Left cardiac atrium (tissue), 4 donors: ENCODE measurements at regions not wholly inside any gene's neighbourhood (a gene's known extent, or its start where the extent isn't known, plus 50 kb on each side); places are given as distances from the start of the nearest gene placed in this dataset.

Experiments used
- ATAC-seq, 2 donors: fragments of 200-7000 bp; cut with Tn5 transposase; one replicate each; pipeline ENCODE4 v1.9.1; 2020; ENCODE audit warnings: mild to moderate bottlenecking in 2 of 2, moderate library complexity in 2 of 2
- DNase-seq: peaks from one replicate; pipeline ENCODE4 v3.0.0-alpha.2; 2020
- intact Hi-C, 2 donors: fragments of 100-400 bp; cut with DNase I; formaldehyde crosslinking; loops; one replicate each; pipeline versions ENCODE4 v1.14.1 to v1.15.1; 2022 to 2023
- donor health status: DM: no; HTN: yes; CAD: no.
- donor health status: DM: no; HTN: yes; CAD: no; lungs with severe emphysema.
- donor health status: DM: yes; HTN: yes; CAD: no.
- donor health status: Dilated cardiomyopathy.

DNA sequence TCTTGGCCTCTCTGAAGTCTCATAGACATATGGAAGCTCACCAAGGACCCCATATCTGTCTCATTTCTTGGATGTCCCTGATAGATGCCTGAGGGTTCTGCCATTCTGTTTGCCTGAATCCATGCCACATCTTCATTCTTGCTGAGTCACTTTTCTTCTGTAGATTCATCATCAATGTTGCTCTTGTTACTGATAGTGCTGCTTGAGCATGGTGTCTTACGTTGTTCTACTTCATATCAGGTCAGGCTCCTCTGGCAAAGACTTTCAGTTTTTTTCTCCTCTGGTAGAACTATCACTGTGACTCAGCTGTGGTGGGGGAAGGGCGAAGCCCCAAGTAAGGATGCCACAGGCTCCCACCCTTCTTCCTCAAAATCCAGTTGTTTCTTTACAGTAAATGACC lies 885.2 kb downstream of the DCDC2C start:
- ATAC-seq (no peak), DNase-seq (no peak)
- intact Hi-C loops: no loop called here

DNA sequence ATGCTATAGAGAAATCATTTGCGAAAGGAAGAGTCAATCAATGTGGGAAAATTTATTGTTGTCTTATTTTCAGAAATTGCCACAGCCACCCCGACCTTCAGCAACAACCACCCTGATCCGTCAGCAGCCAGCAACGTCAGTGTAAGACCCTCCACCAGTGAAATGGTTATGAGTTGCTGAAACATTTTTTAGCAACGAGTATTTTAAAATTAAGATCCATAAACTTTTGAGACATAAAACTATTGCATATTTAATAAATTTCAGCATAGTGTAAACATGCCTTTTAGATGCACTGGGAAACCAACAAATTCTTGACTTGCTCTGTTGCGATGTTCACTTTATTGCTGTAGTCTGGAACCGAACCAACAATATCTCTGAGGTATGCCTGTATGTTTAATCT lies 887.9 kb downstream of the DCDC2C start:
- no peak for ATAC-seq
- DNase-seq: no peak
- intact Hi-C loops: no loop called here

DNA sequence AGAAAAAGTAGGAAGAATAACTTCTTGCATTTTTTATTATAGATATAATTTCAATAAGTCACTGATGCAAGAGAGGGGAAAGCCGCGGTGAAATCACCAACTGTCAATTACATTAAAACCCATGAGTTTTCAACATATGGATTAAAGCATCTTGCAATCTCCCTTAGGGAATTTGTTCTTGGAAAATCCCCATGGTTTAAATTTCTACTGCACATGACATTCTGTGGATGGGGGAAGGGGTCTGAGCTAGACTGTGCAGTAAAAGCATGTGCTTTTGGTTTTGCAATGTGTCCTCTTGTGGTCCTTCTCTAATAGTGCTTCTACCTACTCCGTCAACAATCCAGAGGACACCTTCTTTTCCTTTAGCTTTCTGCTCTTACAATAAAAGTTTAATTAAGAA lies 894.0 kb downstream of the DCDC2C start:
- ATAC-seq (no peak), DNase-seq (no peak)
- intact Hi-C loops: no loop called here

DNA sequence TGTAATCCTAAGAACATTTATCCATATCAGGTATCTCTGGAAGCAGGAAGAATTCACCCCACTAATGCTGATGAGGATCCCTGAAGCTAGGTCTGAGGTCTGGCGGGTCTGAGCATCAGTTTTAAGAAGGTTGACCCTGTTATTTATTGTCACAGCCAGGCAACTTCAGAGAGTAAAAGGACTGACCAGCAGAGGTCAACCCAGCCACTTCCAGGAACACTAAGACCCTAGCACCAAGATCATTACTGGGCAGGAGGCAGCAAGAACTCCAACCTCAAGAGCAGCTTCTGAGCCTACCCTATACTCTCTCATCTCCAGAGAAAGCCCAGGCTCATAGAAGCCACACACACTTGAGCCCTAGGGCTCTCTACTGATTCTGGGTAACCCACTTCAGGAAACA lies 901.4 kb downstream of the DCDC2C start:
- no peak for DNase-seq

DNA sequence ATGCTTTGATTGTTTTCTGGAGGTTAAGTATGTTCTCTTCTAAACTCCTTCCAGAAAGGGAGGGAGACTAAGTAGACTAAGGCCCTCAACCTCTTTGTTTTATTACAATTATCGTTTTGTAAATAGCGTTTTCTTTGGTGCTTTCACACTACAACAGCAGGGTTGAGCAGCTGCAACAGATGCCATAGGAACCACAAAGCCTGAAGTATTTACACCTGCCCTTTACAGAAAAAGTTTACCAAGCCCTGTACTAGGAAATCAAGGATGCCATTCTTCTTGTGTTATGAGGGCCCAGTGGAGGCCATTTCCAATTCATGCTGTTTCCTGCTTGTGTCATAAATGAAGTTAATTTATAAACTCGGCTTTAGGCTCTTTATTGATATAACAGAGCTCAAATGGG lies 914.8 kb downstream of the DCDC2C start:
- intact Hi-C loops: no loop called here
- DNase-seq (no peak), ATAC-seq (no peak)

More for the DNA sequence above, 901.4 kb downstream of the DCDC2C start:
- intact Hi-C loops: no loop called here
- ATAC-seq: no peak

DNA sequence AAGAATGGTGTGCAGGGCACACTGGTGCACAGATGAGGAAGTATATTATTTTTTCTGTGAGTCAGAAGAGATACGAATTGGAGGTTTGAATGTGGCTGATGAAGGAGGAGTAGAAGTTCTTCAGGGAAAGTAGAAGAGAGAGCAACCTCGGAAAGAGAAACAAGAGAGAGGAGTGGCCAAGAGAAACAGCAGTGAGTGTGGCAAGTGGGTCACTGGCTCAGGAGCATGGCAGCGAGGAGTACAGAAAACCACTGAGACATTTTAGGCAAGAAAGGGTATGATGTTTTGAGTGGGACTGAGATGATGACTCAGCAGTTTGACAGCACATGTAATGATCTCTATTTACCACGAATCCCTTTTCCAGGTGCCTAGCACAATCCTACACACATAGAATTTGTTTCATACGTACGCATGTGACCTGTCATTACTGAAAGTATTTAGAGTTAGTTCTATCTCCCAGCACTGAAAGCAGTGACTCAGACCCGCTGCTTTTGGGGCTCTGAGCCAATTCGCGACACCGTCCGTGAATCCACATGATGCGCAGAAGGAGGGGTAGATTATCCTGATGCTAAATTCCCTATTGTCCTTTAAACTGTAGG lies 915.4 kb downstream of the DCDC2C start:
- intact Hi-C loops: no loop called here
- ATAC-seq: no peak

DNA sequence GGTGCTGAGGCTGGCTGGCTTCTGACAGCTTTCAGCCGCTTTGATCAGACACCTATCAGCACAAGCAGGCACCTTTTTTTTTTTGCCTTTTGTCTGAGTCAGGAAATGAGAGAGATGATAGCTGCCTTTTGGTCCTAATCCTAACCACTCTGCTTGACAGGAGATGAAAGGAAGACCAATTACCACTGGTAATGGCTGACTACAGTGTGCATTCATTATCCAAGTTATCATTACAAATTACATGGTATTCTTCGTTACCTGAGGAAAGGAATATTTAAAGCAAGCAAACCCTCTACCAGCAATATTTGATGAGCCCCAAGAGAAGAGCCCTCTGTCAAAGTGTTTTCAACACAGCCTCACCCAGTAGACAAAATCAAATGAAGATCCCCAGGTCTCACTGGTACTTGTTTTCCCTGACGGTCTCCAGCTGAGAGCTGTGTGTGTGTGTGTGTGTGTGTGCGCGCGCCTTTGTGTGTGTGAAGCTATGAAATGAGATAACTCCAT lies 925.7 kb downstream of the DCDC2C start:
- ATAC-seq: no peak
- DNase-seq: no peak
- intact Hi-C loops: no loop called here

More for the DNA sequence above, 915.4 kb downstream of the DCDC2C start:
- no peak for DNase-seq

DNA sequence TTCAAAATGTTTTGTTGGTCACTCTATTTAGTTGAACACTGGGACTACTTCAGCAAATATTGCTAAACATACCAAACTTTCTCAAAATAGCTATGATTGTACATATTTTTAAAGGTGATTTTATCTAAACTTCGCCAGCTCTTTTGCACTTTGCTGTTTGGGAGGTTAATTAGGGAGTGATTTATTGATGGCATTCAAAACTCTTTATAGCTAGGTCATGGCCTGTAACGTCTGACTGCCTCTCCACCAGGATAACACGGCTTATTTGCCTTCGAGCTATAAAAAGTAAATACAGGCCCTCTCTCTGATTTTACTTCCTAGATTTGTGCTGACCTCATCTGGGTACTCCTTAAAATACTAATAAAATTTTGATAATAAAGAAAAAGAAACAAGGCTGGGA lies 931.9 kb downstream of the DCDC2C start:
- no peak for DNase-seq
- no peak for ATAC-seq
- intact Hi-C loops: no loop called here

DNA sequence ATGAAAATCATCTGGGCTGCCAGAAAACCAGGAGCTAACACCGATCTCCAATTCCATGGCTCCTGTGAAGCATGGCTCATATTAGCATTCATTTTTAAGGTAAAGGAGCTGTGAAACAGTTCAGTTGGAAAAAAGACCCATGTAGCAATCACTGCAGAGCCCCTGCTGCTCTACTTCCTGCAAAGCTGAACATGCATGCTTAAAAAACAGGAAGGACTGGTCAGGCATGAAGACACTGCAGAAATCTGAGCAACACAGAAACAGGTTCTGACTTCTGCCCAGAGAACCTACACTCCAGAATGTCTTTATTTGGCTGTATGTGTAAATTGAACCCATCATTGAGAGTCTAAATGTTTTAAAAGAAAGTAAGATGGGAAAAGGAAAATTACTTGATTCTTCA lies 950.6 kb downstream of the DCDC2C start:
- intact Hi-C loops: no loop called here
- DNase-seq: no peak
- ATAC-seq: no peak

DNA sequence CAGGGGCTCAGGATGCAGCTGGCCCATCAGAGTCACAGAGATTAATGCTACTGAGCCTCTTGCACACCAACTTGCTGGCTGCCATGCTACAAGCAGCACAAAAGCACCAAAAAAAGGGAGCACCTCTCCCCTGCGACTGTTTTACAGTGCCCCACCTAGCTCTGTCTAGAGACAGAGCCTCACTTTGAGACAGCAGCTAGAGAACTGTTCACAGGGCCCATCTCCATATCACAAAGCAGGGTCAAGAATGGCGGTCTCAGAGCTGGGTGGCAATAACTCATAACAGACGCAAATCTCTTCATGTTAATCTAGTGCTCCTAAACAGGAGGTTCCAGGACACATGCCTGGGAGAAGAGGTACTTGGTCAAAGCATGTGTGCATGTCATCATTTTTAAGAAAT lies 953.0 kb downstream of the DCDC2C start:
- DNase-seq: no peak
- intact Hi-C loops: no loop called here
- ATAC-seq: no peak

DNA sequence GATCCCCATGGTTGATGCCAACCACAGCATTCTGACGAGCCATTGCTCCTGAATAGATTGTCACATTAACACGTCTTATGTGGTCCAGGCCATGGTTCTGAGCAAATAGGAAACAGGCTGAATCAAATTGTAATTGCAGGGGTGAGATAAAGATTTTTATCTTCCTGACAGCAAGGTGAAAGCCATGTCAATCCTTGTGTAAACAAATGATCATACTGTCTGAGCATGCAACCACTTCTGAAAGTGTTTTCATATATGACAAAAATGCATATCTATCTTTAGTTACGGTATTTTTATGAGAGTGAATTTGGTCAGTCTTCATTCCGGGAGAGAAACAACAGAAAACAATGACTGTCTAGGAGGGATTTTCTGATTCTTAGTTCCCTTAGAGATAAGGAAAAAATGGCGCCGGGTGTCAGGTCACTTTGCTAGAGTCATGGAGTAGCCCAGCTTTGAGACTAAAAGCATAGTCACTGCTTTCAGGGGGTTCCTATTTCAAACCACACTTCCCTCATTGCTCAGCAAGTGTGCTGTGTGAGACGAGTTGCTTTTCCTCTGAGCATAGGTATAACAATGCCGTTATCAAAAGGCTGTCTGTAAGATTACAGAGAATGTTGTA lies 958.9 kb downstream of the DCDC2C start:
- no peak for DNase-seq
- intact Hi-C loops: no loop called here
- no peak for ATAC-seq

DNA sequence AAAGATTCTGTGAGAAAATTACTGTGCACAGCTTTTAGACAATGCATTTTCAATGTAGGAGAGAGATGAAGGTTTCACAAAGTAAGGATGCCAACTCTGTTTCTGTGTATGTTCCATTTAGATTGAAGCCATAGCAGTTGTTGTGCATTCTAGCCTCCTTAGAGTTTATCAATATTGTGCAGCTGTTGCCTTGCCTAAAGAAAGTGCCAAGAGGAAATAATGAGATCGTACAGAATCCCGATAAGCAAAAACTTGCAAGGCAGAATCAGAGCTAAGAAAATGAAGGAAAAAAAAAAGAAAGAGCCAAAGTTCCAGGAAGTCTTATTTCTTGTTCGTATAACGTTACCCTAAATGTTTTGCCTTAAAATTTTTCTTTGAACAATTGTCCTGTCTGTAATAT lies 965.0 kb downstream of the DCDC2C start:
- no peak for ATAC-seq
- DNase-seq: no peak
- intact Hi-C loops: no loop called here

DNA sequence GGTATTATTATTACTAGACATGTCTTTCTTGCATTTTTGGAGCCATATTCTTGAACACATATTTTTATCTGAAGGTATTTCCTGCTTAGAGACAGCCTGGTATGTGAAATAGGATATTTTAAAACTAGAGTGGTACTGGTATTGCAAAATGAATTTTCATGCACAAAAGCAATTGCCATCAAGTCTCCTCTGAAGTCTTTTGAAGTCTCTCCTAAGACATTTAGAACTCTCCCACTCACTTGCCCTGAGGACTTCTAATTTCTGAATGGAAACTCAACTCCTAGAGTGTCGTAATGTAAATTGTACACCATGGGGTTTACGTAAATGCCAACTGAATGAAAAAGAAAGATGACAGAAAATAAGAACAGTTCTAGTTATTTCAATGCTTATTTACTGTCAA lies 967.0 kb downstream of the DCDC2C start:
- intact Hi-C loops: no loop called here
- no peak for DNase-seq
- no peak for ATAC-seq

DNA sequence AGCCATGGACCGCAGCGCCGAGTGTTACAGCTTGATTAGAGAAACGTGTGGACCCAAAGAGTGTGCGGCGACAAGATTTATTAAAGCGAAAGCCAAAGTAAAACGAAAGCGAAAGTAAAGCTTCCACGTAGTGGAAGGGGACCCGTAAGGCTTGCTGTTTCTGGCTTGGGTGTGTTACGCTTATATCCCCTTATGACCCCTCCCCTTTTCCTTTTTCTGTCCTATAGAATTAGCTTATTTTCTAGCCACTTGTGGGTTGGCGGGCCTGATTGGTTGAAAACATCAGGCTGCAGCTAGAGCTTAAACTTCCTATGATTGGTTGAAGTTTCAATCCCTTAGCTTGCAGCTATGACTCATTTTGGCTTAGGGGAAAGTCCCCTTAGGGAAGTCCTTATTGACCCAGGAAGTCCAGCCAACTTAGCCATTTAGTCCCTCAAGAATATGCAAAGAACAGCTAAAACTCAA lies 969.7 kb downstream of the DCDC2C start:
- DNase-seq (no peak), ATAC-seq (no peak)
- intact Hi-C loops: no loop called here

DNA sequence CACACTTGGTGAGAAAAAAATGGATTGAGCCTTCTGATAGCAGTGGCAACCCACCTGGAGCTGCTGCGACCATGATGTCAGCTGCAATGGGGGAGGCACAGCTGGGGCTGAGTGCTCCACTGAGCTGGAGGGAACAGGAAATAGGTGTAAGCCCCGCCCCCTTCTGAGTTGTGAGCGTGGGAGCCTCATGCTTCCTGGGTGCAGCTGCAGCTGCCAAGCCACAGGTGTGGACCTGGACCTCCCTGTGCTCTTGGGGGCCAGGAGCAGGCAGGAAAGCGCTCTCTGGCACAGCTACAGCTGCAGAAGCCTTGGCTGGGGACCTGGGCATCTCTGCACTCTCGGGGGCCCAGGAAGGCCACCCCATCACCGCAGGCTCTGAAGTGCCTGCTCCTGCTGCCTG lies 970.6 kb downstream of the DCDC2C start:
- DNase-seq (no peak), ATAC-seq (no peak)
- intact Hi-C loops: no loop called here

DNA sequence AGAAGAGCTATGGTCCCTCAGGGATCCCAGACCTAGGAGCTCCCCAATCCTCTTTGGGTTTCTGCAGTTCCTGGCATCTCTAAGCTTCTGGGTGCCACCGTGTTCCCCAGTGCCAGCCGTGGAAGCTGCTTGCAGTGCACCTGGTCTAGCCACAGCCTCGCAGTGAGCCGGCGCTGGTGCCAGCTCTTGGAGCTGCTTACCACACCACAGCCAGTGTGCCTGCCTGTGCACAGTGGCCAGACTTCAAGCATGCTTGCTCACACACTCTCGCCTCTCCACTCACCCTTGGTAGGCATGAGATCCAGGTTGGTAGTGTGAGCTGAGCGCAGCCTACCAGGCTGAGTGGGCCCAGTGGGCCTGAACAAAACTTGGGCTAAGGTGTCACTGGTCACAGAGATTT lies 971.9 kb downstream of the DCDC2C start:
- ATAC-seq (no peak), DNase-seq (no peak)
- intact Hi-C loops: no loop called here

DNA sequence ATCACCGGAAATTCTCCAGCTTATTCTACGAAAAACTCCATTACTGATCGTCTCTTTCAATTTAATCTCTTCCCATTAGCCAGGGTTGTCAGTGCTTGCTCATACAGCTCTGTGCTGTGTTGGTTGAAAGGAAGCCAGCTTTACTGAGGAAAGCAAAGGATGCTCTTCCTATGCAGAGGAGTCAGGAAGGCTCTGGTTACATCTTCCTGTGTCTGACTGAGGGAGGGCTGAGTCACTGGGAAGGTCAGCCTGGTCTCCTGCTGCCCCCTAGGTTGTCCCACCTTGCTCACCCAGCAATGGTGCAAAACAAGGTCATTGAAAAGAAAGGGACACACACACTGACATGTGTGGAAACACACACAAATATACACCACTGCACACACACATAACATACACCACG lies 975.6 kb downstream of the DCDC2C start:
- no peak for ATAC-seq
- no peak for DNase-seq
- intact Hi-C loops: no loop called here

DNA sequence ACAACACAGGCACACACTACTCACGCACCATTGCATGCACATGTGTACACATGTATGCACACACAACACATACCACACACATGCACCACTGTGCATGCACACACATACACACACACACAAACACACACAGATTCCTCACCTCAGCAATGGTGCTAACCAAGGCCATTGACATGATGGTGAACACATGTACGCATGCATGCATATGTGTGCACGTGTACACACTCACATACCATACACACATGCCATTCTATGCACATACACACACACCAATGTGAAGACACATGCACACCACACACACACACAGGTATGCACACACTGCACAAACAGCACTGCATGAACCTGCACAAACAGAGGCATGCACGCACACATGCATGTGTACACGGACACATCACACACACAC lies 976.0 kb downstream of the DCDC2C start:
- intact Hi-C loops: no loop called here
- DNase-seq: no peak
- ATAC-seq: no peak

DNA sequence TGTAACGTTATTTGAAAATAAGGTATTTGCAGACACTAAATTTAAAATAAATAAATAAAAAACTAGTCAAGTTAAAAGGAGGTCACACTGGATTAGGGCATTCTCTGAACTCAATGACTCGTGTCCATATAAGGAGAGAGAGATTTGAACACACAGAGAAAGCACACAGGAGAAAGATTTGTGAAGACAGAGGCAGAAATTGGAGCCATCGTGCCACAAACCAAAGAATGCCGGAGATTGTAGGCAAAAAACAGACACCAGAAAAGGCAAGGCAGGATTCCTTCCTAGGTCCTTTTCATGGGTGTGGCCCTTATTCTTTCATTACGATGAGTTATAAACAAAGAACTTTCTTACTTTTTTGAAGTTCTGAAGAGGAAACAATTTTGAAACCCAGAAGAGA lies 981.5 kb downstream of the DCDC2C start:
- ATAC-seq: no peak
- intact Hi-C loops: no loop called here

DNA sequence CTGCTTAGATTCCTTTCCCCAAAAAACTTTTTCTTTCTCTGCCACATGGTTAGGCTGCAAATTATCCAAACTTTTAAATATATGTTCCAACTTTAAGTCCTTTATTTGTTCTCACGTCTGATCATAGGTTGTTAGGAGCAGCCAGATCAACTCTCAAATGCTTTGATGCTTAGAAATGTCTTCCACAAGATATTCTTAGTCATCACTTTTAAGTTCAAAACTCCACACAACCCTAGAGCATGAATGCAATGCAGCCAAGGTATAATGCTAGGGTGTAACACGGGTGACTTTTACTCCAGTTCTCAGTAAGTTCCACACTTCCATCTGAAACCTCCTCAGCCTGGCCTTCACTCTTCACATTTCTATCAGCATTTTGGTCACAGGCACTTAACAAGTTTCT lies 987.5 kb downstream of the DCDC2C start:
- DNase-seq: no peak
- intact Hi-C loops: no loop called here
- no peak for ATAC-seq

More for the DNA sequence above, 981.5 kb downstream of the DCDC2C start:
- DNase-seq: no peak

DNA sequence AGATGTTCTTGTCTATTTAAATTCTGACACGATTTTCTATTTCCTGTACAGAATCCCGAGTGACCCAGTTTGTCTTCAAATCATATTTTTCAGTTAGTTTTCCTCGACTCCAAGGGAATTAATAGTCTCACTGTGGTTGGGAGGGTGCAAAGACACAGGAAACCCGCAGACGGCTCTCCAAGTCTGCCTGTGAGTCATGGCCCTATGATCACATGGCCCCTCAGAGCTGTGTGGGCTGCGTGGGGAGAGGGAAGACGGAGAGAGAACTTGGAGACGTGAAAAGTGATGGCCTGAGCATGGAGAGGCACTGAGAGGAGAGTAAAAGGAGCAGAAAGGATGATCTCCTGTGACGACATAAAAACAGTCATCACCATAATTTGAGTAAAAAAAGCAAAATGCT lies 989.9 kb downstream of the DCDC2C start:
- ATAC-seq: peak in 1 of 2 donors; percentile 92
- intact Hi-C loops: no loop called here
- DNase-seq: peak; percentile 23
